Stomach smooth muscle (tissue), 2 donors: ENCODE measurements at regions not wholly inside any gene's neighbourhood (a gene's known extent, or its start where the extent isn't known, plus 50 kb on each side); places are given as distances from the start of the nearest gene placed in this dataset.

Experiments used
- H3K27ac ChIP-seq: one replicate; pipeline ENCODE4 v1.7.0; 2013; ENCODE audit warnings: mild to moderate bottlenecking, low read length, inconsistent platforms
- H3K27me3 ChIP-seq, 2 donors: one replicate each; pipeline ENCODE4 v1.7.0; 2013; ENCODE audit warnings: low read length in 2 of 2; ENCODE audit not compliant: insufficient read depth in 2 of 2, control insufficient read depth in 1 of 2
- H3K36me3 ChIP-seq, 2 donors: one replicate each; pipeline ENCODE4 v1.7.0; 2013; ENCODE audit warnings: low read length in 2 of 2; ENCODE audit not compliant: control insufficient read depth in 2 of 2, insufficient read depth in 2 of 2
- H3K4me1 ChIP-seq: one replicate; pipeline ENCODE4 v1.7.0; 2013; ENCODE audit warnings: low read length; ENCODE audit not compliant: control insufficient read depth, insufficient read depth
- H3K4me3 ChIP-seq, 2 donors: one replicate each; pipeline ENCODE4 v1.7.0; 2013; ENCODE audit warnings: low read length in 2 of 2
- H3K9ac ChIP-seq, 2 donors: one replicate each; pipeline ENCODE4 v1.7.0; 2013; ENCODE audit warnings: low read length in 2 of 2, mild to moderate bottlenecking in 1 of 2
- H3K9me3 ChIP-seq, 2 donors: one replicate each; pipeline ENCODE4 v1.7.0; 2013; ENCODE audit warnings: low read length in 2 of 2; ENCODE audit not compliant: control insufficient read depth in 2 of 2
- donor health status: healthy.
- donor health status: Pancreatic carcinoma.

DNA sequence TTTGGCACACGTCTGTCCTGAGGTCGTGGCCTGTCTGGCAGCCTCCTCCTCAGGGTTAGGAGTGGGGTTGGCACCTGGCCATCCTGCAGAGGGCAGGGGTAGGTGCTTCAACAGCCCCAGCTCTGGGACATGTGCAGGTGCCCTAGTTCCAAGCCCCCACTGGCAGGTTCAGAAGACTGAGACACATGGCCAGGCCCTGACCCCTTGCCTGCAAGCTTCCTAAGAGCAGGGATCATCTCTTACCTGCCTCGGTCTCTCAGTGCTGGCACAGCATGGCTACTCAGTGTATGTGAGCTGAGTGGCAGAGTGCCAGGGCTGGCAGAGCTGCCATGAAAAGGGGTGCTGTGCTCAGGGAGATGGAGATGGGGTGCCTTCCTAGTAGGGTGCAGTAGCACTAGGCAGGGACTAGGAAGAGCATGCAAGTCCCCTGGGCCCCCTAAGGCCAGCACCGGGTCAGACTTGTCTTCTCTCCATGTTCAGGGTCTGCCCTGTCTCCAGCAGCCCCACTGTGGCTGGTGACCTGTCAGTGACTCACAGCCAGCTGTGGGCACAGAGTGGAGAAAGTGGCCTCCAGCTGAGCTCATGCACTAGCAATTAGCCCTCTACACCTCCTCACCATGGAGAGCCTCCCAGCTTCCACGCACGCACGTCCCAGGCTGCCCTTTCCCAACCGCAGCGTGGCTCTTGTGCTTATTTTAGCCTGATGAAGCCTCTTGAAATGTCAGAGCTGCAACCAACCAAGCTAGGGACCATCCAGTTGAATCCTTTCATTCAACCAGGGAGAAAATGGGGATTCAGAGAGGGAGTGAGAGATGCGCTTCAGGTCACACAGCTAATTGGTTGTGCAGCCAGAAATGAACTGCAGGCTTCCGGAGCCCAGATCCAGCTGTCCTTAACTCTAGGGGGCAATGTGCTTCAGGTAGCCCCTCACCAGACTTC is 116.6 kb downstream of the MRPL14 start:
- no peaks in the 10 kb centered on the region for H3K36me3 ChIP-seq
- H3K4me3 ChIP-seq, result no peak overlapping the region
- peaks cover 15% of the 10 kb centered on the region for H3K4me1 ChIP-seq
- no peak overlapping the region for H3K27ac ChIP-seq
- H3K9me3 ChIP-seq, result no peaks in the 10 kb centered on the region
- no peak overlapping the region for H3K9ac ChIP-seq
- H3K27me3 ChIP-seq, result no peaks in the 10 kb centered on the region

DNA sequence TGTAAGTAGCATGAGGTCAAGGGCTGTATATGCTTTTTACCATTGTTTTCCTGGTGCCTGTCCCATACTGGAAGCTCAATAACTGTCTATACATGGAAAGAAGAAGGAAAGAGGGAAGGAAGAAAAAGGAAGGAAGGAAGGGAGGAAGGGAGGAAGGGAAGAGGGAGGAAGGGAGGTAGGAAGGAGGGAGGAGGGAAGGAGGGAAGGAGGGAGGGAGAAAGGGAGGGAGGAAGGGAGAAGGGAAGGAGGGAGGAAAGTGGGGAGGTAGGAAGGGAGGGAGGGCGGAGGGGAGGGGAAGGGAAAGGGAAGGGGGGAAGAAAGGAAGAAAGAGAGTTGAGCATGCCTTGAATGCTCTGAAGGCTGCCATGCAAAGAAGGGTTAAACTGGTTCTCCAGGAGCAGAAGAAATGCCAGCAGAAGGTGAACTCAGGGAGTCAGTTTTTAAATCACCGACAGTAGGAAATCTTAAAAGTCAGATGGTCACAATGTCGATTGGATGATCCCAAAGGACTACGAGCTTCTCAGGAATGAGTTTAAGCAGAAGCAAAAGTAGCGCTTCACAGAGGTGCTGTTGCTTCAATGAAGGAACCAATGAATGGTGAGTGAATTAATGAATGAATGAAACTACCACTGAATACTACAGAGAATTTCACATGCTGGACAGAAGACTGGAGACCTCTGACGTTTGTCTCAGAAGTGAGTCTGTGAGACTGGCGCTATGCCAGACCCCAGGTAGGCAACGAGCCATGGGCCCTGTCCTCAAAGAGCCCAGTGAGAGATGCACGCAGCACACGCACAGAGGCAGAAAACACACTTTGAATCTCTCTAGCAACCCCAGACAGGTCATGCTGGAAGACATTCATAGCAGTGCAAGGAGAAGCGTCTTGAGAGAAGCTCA is 117.6 kb downstream of the MRPL14 start:
- no peaks in the 10 kb centered on the region for H3K9me3 ChIP-seq
- H3K4me1 ChIP-seq, result peaks cover 25% of the 10 kb centered on the region
- H3K9ac ChIP-seq, result no peak overlapping the region
- no peaks in the 10 kb centered on the region for H3K36me3 ChIP-seq
- H3K4me3 ChIP-seq, result no peak overlapping the region
- H3K27me3 ChIP-seq, result no peaks in the 10 kb centered on the region
- H3K27ac ChIP-seq, result no peak overlapping the region

DNA sequence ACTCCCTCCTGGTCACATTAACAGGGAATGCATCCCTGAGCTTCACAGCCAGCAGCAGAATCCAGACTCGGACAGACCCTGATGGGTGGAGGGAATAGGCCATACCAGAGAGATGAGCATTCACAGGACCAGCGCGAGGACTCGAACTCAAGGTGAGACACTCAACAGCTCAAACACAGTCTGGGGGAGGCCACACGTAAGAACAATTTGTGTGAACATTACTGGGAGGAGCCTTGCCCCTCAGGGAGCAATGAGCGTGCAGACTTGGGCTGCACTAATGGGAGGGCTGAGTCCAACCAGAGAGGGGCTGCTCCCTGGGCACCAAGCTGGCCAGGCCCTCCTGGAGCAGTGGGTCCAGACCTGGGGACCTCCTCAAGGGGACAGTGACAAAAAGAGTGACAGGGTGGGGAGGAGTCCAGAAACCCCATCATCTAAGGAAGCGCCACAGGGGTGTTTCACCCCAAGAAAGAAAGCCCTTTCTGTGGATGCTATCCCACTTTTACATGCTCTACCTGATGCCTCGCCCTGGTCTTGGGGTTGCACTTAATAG is 118.4 kb downstream of the MRPL14 start:
- Histone ChIP-seq H3K36me3 (no peaks in the 10 kb centered on the region), H3K27ac (no peak overlapping the region), H3K4me1 (peaks cover 26% of the 10 kb centered on the region), H3K4me3 (no peak overlapping the region), H3K9ac (no peak overlapping the region), H3K9me3 (no peaks in the 10 kb centered on the region), H3K27me3 (no peaks in the 10 kb centered on the region)

DNA sequence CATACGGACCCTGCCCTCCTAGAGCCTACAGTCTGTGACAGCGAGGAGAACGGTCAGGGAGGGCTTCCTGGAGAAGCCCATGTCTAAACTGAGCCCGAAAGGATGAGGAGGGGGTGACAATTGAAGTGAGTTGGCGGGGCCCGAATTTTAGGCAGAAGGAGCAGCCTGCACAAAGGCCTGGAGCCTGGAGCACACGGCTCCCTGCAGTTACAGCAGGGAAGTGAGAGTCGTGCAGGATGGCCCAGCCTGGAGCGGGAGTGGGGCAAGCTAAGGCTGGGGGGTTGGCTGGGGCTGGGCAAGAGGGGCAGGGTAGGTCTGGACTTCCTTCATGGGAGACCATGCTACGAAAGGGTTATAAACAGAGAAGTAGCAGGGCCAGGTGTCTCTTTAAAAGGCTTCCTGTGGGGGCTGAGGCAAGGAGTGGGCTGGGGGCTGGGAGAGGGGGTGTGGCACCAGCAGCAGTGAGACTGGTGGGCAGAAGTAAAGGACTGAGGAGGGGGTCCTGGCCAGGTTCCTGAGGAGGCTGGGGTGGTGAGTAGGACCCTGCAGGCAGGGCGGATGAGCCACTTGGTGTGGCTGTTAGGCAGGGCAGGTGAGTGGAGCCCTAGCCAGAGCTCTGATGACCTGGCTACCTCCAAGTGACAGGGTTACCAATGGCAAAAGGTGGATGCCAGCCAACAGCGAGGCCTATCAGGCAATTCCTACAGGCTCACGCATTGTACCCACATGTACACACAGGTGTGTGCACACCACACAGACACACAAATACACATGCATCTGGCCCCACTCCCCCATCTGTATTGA is 119.2 kb downstream of the MRPL14 start:
- H3K9ac ChIP-seq, result no peak overlapping the region
- H3K27ac ChIP-seq, result no peak overlapping the region
- no peaks in the 10 kb centered on the region for H3K27me3 ChIP-seq
- H3K4me3 ChIP-seq, result no peak overlapping the region
- H3K9me3 ChIP-seq, result no peaks in the 10 kb centered on the region
- peaks cover 29% of the 10 kb centered on the region for H3K4me1 ChIP-seq
- H3K36me3 ChIP-seq, result no peaks in the 10 kb centered on the region

DNA sequence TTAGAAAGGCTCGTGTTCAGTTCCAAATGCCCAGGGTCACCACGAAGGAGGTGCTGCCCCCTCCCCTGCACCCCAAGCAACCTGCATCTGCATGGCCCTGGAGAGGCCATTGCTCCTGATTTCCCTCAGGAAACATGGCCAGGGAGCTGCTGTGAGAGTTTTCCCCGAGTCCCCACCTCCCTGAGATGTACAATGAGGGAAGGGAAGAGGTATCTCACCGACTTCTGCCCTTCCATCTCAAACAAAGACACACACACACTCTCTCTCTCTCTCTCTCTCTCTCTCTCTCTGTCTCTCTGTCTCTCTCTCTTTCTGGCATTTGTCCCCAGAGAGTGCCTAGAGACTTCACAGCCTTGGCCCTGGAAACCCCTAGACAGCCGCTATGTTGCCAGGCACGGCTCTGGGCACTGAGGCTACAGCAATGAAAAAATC is 120.4 kb downstream of the MRPL14 start:
- no peak overlapping the region for H3K27ac ChIP-seq
- no peak overlapping the region for H3K4me3 ChIP-seq
- H3K9ac ChIP-seq, result no peak overlapping the region
- H3K9me3 ChIP-seq, result no peaks in the 10 kb centered on the region
- H3K27me3 ChIP-seq, result peaks cover 0 to 9% of the 10 kb centered on the region in 2 donors
- H3K36me3 ChIP-seq, result no peaks in the 10 kb centered on the region
- peaks cover 40% of the 10 kb centered on the region for H3K4me1 ChIP-seq

GRCh38 chr6:44006123-44006871 is 121.0 kb downstream of the MRPL14 start:
- Histone ChIP-seq H3K9me3 (no peaks in the 10 kb centered on the region), H3K9ac (no peak overlapping the region), H3K4me3 (no peak overlapping the region), H3K27me3 (peaks cover 0 to 13% of the 10 kb centered on the region in 2 donors), H3K27ac (no peak overlapping the region), H3K36me3 (no peaks in the 10 kb centered on the region), H3K4me1 (peaks cover 38% of the 10 kb centered on the region)

DNA sequence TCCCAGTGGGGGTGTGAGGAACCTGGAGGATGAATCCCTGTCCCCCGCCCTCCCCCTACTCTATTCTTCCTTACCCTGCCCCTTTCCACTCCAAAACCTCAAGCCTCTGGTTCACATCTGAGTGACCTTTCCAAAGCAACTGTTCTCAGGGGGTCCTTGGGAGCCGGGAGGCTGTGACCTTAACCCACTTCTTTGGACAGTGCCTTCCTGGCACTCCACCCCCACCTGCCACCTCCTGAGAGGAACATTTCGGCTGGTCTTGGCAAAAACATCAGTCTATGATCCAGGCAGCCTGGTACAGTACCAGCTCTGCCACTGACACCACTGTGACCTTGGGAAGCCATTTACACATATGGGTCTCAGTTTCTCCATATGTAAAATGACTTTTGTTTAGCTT is 121.7 kb downstream of the MRPL14 start:
- Histone ChIP-seq H3K36me3 (no peaks in the 10 kb centered on the region), H3K9ac (no peak overlapping the region), H3K27me3 (peaks cover 0 to 13% of the 10 kb centered on the region in 2 donors), H3K27ac (no peak overlapping the region), H3K4me3 (no peak overlapping the region), H3K4me1 (peaks cover 33% of the 10 kb centered on the region), H3K9me3 (no peaks in the 10 kb centered on the region)

GRCh38 chr6:44004625-44005506 is 122.4 kb downstream of the MRPL14 start:
- H3K4me3 ChIP-seq, result no peak overlapping the region
- no peak overlapping the region for H3K9ac ChIP-seq
- no peaks in the 10 kb centered on the region for H3K36me3 ChIP-seq
- no peaks in the 10 kb centered on the region for H3K9me3 ChIP-seq
- H3K27me3 ChIP-seq, result peaks cover 0 to 13% of the 10 kb centered on the region in 2 donors
- no peak overlapping the region for H3K27ac ChIP-seq
- peaks cover 26% of the 10 kb centered on the region for H3K4me1 ChIP-seq

GRCh38 chr6:44004136-44004535 is 123.1 kb downstream of the MRPL14 start:
- Histone ChIP-seq H3K27me3 (peaks cover 0 to 13% of the 10 kb centered on the region in 2 donors), H3K9me3 (no peaks in the 10 kb centered on the region), H3K4me1 (peaks cover 26% of the 10 kb centered on the region), H3K27ac (no peak overlapping the region), H3K36me3 (no peaks in the 10 kb centered on the region), H3K4me3 (no peak overlapping the region), H3K9ac (no peak overlapping the region)
